ENCODE measurements at regions not wholly inside any gene's neighbourhood (a gene's known extent, or its start where the extent isn't known, plus 50 kb on each side); places are given as distances from the start of the nearest gene placed in this dataset.

DNA sequence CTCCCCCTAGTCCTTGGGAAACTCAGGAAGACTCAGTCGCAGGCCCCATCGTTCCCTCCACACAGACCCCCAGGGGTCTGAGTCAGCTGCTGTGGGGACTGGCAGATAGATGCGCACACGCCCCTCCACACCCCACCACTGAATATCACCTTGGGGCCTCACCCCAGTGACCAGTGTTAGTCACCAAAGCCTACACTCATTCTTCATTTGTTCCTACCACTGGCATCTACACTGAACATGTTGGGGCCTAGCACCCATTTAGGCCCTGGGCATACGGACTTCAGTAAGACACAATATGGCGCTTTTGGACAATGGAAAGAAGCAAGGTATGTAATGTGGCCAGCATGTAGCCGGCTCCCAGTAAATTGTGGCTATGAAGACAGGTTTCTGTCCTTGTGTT is 154.1 kb upstream of the PJA1 start:
- Histone ChIP-seq H3K36me3 (ENCODE audit: control insufficient read depth in 4 of 4, insufficient read depth in 4 of 4, low read length in 4 of 4) (no peaks in the 10 kb centered on the region), H3K4me3 (no peak overlapping the region), H3K9me3 (ENCODE audit: control insufficient read depth in 4 of 4, insufficient read depth in 3 of 4, low read length in 3 of 4) (peaks cover 0 to 1% (median 0%) of the 10 kb centered on the region in 4 donors), H3K27me3 (ENCODE audit: control insufficient read depth in 3 of 3, insufficient read depth in 3 of 3, low read length in 2 of 3) (peaks cover 0 to 8% (median 3%) of the 10 kb centered on the region in 3 donors), H3K4me1 (ENCODE audit: control insufficient read depth in 5 of 5, insufficient read depth in 5 of 5, low read length in 5 of 5) (peaks cover 0 to 32% (median 5%) of the 10 kb centered on the region in 5 donors), H3K9ac (ENCODE audit: insufficient read depth in 1 of 2, low read length in 2 of 2) (no peak overlapping the region), H3K27ac (ENCODE audit: low read depth in 1 of 2, low read length in 1 of 2) (no peak overlapping the region)
- TF ChIP-seq, protein P1, sequence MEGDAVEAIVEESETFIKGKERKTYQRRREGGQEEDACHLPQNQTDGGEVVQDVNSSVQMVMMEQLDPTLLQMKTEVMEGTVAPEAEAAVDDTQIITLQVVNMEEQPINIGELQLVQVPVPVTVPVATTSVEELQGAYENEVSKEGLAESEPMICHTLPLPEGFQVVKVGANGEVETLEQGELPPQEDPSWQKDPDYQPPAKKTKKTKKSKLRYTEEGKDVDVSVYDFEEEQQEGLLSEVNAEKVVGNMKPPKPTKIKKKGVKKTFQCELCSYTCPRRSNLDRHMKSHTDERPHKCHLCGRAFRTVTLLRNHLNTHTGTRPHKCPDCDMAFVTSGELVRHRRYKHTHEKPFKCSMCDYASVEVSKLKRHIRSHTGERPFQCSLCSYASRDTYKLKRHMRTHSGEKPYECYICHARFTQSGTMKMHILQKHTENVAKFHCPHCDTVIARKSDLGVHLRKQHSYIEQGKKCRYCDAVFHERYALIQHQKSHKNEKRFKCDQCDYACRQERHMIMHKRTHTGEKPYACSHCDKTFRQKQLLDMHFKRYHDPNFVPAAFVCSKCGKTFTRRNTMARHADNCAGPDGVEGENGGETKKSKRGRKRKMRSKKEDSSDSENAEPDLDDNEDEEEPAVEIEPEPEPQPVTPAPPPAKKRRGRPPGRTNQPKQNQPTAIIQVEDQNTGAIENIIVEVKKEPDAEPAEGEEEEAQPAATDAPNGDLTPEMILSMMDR (IDR thresholded peaks at IDR 0.05; ENCODE audit: control extremely low read depth, extremely low read depth): no peak
- WGBS, 2 donors: 76 to 91% methylated on average over 7 of the region's 7 CpGs
- ATAC-seq (ENCODE audit: insufficient read depth, low FRiP score) (no peak), DNase-seq (no peak)

DNA sequence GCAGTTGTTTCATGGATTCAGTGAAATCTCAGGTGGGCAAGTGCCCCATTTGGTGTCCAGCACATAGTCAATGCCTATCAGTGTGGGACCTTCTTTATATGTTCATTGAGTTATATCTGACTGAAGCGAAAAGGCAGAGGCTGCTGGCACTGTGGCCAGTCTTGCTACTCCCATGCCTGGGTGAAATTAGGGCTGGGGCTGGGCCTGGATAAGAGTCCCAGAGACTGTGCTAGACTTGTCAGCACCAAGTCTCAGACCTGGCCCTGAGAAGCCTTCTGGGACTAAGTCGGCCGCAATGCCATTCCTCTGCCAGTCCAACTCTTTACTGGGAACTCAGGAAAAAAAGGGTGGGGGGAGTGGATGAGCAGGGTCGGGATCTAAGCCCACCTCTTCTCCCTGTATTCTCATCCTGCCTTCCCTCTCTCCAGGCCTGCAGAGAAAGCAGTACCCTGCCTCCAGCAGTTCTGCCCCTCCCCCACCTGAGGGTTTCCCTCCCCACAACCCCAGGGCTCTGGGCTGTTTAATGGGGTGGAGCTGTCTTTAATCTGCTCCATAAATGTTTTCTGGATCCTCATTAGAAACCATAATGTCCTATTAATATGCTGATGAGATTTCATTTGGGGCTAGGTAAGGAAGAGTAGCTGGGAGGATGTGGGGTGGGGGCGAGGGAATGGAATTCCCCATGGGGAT is 153.5 kb upstream of the PJA1 start:
- ATAC-seq (ENCODE audit: insufficient read depth, low FRiP score) (no peak), DNase-seq (peak in 2 of 3 donors; percentile 40 to 60)
- Histone ChIP-seq H3K4me1 (ENCODE audit: control insufficient read depth in 5 of 5, insufficient read depth in 5 of 5, low read length in 5 of 5) (peaks cover 0 to 35% (median 5%) of the 10 kb centered on the region in 5 donors), H3K9ac (ENCODE audit: insufficient read depth in 1 of 2, low read length in 2 of 2) (no peak overlapping the region), H3K27me3 (ENCODE audit: control insufficient read depth in 3 of 3, insufficient read depth in 3 of 3, low read length in 2 of 3) (peaks cover 0 to 8% (median 3%) of the 10 kb centered on the region in 3 donors), H3K9me3 (ENCODE audit: control insufficient read depth in 4 of 4, insufficient read depth in 3 of 4, low read length in 3 of 4) (peaks cover 0 to 1% (median 0%) of the 10 kb centered on the region in 4 donors), H3K27ac (ENCODE audit: low read depth in 1 of 2, low read length in 1 of 2) (no peak overlapping the region), H3K4me3 (no peak overlapping the region), H3K36me3 (ENCODE audit: control insufficient read depth in 4 of 4, insufficient read depth in 4 of 4, low read length in 4 of 4) (no peaks in the 10 kb centered on the region)
- TF ChIP-seq, protein P1 (IDR thresholded peaks at IDR 0.05; ENCODE audit: control extremely low read depth, extremely low read depth): no peak
- 86 to 96% methylated on average over 3 to 5 of the region's 5 CpGs for WGBS, 2 donors

GRCh38 chrX:69317721-69318120 is 152.5 kb upstream of the PJA1 start:
- WGBS, 2 donors: 7 to 74% methylated on average over 2 of the region's 2 CpGs
- peaks cover 0 to 1% (median 0%) of the 10 kb centered on the region in 4 donors for H3K9me3 ChIP-seq (ENCODE audit: control insufficient read depth in 4 of 4, insufficient read depth in 3 of 4, low read length in 3 of 4)
- H3K4me3 ChIP-seq: no peak overlapping the region
- TF ChIP-seq, protein P1 (IDR thresholded peaks at IDR 0.05; ENCODE audit: control extremely low read depth, extremely low read depth): no peak
- H3K4me1 ChIP-seq (ENCODE audit: control insufficient read depth in 5 of 5, insufficient read depth in 5 of 5, low read length in 5 of 5): peaks cover 0 to 43% (median 11%) of the 10 kb centered on the region in 5 donors
- ATAC-seq (ENCODE audit: insufficient read depth, low FRiP score) (no peak), DNase-seq (no peak)
- peaks cover 0 to 8% (median 3%) of the 10 kb centered on the region in 3 donors for H3K27me3 ChIP-seq (ENCODE audit: control insufficient read depth in 3 of 3, insufficient read depth in 3 of 3, low read length in 2 of 3)
- H3K9ac ChIP-seq (ENCODE audit: insufficient read depth in 1 of 2, low read length in 2 of 2): no peak overlapping the region
- H3K36me3 ChIP-seq (ENCODE audit: control insufficient read depth in 4 of 4, insufficient read depth in 4 of 4, low read length in 4 of 4): no peaks in the 10 kb centered on the region
- no peak overlapping the region for H3K27ac ChIP-seq (ENCODE audit: low read depth in 1 of 2, low read length in 1 of 2)

All from lung (tissue), 11 donors.